ENCODE measurements at regions not wholly inside any gene's neighbourhood (a gene's known extent, or its start where the extent isn't known, plus 50 kb on each side); places are given as distances from the start of the nearest gene placed in this dataset.

DNA sequence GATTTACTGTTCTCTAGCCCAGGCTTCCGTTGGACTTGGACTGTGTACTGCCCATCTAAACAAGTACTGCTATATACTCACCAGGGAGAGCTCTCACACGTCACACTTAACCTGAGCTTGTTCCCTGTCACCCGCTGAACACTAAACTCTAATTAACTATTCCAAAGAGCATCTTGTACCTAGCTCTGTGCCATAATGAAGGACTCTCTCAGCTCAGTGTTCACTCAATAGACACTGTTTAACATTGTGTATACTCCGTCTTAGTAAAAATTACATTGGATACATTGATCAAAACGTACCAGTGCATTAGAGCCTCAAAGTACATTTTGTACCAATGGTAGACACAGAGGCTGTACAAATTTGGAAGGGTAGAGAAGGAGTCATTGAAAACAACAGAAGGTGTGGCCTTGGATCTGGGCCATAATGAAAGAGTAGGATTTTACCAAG lies 55.4 kb upstream of the EPHA7 start:
- TF ChIP-seq, protein P1, sequence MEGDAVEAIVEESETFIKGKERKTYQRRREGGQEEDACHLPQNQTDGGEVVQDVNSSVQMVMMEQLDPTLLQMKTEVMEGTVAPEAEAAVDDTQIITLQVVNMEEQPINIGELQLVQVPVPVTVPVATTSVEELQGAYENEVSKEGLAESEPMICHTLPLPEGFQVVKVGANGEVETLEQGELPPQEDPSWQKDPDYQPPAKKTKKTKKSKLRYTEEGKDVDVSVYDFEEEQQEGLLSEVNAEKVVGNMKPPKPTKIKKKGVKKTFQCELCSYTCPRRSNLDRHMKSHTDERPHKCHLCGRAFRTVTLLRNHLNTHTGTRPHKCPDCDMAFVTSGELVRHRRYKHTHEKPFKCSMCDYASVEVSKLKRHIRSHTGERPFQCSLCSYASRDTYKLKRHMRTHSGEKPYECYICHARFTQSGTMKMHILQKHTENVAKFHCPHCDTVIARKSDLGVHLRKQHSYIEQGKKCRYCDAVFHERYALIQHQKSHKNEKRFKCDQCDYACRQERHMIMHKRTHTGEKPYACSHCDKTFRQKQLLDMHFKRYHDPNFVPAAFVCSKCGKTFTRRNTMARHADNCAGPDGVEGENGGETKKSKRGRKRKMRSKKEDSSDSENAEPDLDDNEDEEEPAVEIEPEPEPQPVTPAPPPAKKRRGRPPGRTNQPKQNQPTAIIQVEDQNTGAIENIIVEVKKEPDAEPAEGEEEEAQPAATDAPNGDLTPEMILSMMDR (IDR thresholded peaks at IDR 0.05), result no peak
- TF ChIP-seq, protein P2, sequence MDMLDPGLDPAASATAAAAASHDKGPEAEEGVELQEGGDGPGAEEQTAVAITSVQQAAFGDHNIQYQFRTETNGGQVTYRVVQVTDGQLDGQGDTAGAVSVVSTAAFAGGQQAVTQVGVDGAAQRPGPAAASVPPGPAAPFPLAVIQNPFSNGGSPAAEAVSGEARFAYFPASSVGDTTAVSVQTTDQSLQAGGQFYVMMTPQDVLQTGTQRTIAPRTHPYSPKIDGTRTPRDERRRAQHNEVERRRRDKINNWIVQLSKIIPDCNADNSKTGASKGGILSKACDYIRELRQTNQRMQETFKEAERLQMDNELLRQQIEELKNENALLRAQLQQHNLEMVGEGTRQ (IDR thresholded peaks at IDR 0.05), result no peak
- no peak for TF ChIP-seq POLR2A (IDR thresholded peaks at IDR 0.05; ENCODE audit: low read length)
- no peak for TF ChIP-seq ZC3H11A (IDR thresholded peaks at IDR 0.05)

All from A549 (cell line).